ENCODE measurements at regions not wholly inside any gene's neighbourhood (a gene's known extent, or its start where the extent isn't known, plus 50 kb on each side); places are given as distances from the start of the nearest gene placed in this dataset.

DNA sequence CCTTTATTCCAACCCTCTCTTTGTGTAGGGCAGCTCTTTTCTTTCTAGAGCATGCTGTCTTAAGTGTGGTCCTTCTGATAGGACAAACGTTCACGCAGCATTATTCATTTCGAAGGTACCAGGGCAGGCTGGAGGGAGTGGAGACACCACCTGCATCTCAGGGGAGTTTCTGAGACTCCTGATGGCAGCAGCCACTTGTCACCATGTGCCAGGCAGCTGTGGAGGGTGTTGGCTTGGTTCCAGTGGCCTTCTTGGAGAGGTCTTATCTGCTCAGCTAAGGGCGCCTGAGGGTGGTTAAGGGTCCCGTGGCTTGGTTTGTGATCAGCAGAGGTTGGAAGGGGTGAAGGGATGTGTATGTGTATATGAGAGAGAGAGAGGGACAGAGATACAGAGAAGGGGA, 257.1 kb upstream of the EEF2KMT start:
- H3K36me3 ChIP-seq (replicated peaks in 1 of 2; ENCODE audit: control insufficient read depth in 1 of 2, insufficient read depth in 2 of 2, low read length in 2 of 2) = no peaks in the 10 kb centered on the region
- H4K20me1 ChIP-seq (ENCODE audit: insufficient read depth, low read length) = no peaks in the 10 kb centered on the region
- DNase-seq (ENCODE audit: low spot score) (no peak), ATAC-seq (no peak), FAIRE-seq (no peak)
- H3K9ac ChIP-seq (ENCODE audit: insufficient read depth, low read depth, low read length) = no peak overlapping the region
- TF ChIP-seq, protein P1, sequence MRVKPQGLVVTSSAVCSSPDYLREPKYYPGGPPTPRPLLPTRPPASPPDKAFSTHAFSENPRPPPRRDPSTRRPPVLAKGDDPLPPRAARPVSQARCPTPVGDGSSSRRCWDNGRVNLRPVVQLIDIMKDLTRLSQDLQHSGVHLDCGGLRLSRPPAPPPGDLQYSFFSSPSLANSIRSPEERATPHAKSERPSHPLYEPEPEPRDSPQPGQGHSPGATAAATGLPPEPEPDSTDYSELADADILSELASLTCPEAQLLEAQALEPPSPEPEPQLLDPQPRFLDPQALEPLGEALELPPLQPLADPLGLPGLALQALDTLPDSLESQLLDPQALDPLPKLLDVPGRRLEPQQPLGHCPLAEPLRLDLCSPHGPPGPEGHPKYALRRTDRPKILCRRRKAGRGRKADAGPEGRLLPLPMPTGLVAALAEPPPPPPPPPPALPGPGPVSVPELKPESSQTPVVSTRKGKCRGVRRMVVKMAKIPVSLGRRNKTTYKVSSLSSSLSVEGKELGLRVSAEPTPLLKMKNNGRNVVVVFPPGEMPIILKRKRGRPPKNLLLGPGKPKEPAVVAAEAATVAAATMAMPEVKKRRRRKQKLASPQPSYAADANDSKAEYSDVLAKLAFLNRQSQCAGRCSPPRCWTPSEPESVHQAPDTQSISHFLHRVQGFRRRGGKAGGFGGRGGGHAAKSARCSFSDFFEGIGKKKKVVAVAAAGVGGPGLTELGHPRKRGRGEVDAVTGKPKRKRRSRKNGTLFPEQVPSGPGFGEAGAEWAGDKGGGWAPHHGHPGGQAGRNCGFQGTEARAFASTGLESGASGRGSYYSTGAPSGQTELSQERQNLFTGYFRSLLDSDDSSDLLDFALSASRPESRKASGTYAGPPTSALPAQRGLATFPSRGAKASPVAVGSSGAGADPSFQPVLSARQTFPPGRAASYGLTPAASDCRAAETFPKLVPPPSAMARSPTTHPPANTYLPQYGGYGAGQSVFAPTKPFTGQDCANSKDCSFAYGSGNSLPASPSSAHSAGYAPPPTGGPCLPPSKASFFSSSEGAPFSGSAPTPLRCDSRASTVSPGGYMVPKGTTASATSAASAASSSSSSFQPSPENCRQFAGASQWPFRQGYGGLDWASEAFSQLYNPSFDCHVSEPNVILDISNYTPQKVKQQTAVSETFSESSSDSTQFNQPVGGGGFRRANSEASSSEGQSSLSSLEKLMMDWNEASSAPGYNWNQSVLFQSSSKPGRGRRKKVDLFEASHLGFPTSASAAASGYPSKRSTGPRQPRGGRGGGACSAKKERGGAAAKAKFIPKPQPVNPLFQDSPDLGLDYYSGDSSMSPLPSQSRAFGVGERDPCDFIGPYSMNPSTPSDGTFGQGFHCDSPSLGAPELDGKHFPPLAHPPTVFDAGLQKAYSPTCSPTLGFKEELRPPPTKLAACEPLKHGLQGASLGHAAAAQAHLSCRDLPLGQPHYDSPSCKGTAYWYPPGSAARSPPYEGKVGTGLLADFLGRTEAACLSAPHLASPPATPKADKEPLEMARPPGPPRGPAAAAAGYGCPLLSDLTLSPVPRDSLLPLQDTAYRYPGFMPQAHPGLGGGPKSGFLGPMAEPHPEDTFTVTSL (CRISPR knock-in tag; IDR thresholded peaks at IDR 0.05; ENCODE audit: borderline replicate concordance) = no peak
- TF ChIP-seq SOX6 (IDR thresholded peaks at IDR 0.05) (no peak), SOX6 (CRISPR knock-in tag; IDR thresholded peaks at IDR 0.05) (no peak), STAG1 (CRISPR knock-in tag; IDR thresholded peaks at IDR 0.05) (no peak), RFXANK (CRISPR knock-in tag; IDR thresholded peaks at IDR 0.05) (no peak), ZNF83 (CRISPR knock-in tag; IDR thresholded peaks at IDR 0.05; ENCODE audit: borderline replicate concordance) (no peak), ATAD3A (CRISPR knock-in tag; IDR thresholded peaks at IDR 0.05) (no peak), HNF4G (IDR thresholded peaks at IDR 0.05; ENCODE audit: borderline replicate concordance, low read depth, low read length) (no peak), HNF4G (CRISPR knock-in tag; IDR thresholded peaks at IDR 0.05; ENCODE audit: borderline replicate concordance, low read depth) (no peak)
- H2AFZ ChIP-seq (ENCODE audit: low read length) = no peak overlapping the region
- H3K79me2 ChIP-seq (ENCODE audit: insufficient read depth, low read length) = no peaks in the 10 kb centered on the region
- intact Hi-C loops (cut with micrococcal nuclease; ENCODE audit: unreplicated experiment) (no loop called here), in situ Hi-C loops (cut with HindIII; ENCODE audit: extremely low pct_ligation_motif_present, low pct_unique_long_range_greater_than_20kb) (no loop called here)
- BruUV-seq (replicated peaks) = no TSS peak
- no peak overlapping the region for H3K4me2 ChIP-seq (ENCODE audit: low read depth, low read length)
- H3K9me3 ChIP-seq (ENCODE audit: low read length) = no peaks in the 10 kb centered on the region
- CTCF ChIA-PET (ENCODE audit: low intra/inter-chr PET ratio, low total read pairs) = no interaction called here
- POLR2A ChIA-PET = no interaction called here
- H3K27me3 ChIP-seq (ENCODE audit: control insufficient read depth in 1 of 2, insufficient read depth in 2 of 2, low read length in 2 of 2) = peaks cover 0 to 31% of the 10 kb centered on the region in 2 experiments; a peak in 3 of 5 replicates
- H3K4me1 ChIP-seq (ENCODE audit: insufficient read depth, low read length) = no peaks in the 10 kb centered on the region
- H3K4me3 ChIP-seq (replicated peaks in 1 of 3; ENCODE audit: insufficient read depth in 1 of 3, low read depth in 2 of 3, low read length in 3 of 3) = no peak overlapping the region
- no peak overlapping the region for H3K27ac ChIP-seq (ENCODE audit: extremely low read length, insufficient read depth, low read length)
- WGBS (ENCODE audit: low lambda C conversion rate) = 15% methylated on average over 5 of the region's 5 CpGs

Data from HepG2 (cell line).